Neural cell (in vitro differentiated cells): ENCODE measurements at regions not wholly inside any gene's neighbourhood (a gene's known extent, or its start where the extent isn't known, plus 50 kb on each side); places are given as distances from the start of the nearest gene placed in this dataset.

Experiments
- H2AFZ ChIP-seq: fragments of 200-600, 300-800 bp; sonication (generic), shearing (Covaris generic); 2 replicates; pipeline ENCODE4 v1.6.0; 2014; ENCODE audit warnings: low read depth, mild to moderate bottlenecking, antibody characterized with exemption, low read length, moderate library complexity
- H3F3A ChIP-seq: fragments of 200-600 bp; shearing (Covaris generic); 2 replicates; pipeline ENCODE4 v1.6.1; 2016; ENCODE audit warnings: mild to moderate bottlenecking, moderate library complexity, mixed read lengths, antibody characterized with exemption, low read length; ENCODE audit not compliant: insufficient read depth, poor library complexity, severe bottlenecking
- H3K27ac ChIP-seq: fragments of 200-600, 300-800 bp; sonication (generic), shearing (Covaris generic); 2 replicates; pipeline ENCODE4 v1.5.1; 2014; ENCODE audit warnings: mild to moderate bottlenecking, low read length, moderate library complexity
- H3K27me3 ChIP-seq: fragments of 300-800, 200-600 bp; sonication (generic), shearing (Covaris generic); 2 replicates; pipeline ENCODE4 v1.6.0; 2014; ENCODE audit warnings: mild to moderate bottlenecking, low read depth, low read length, moderate library complexity; ENCODE audit not compliant: insufficient read depth
- H3K36me3 ChIP-seq: fragments of 300-800, 200-600 bp; sonication (generic), shearing (Covaris generic); 2 replicates; pipeline ENCODE4 v1.5.1; 2014; ENCODE audit warnings: mild to moderate bottlenecking, antibody characterized with exemption, low read length, moderate library complexity; ENCODE audit not compliant: insufficient read depth
- H3K4me2 ChIP-seq: fragments of 300-800, 200-600 bp; sonication (generic), shearing (Covaris generic); 2 replicates; pipeline ENCODE4 v1.6.0; 2014; ENCODE audit warnings: mild to moderate bottlenecking, low read length
- H3K4me3 ChIP-seq: fragments of 300-800, 200-600 bp; sonication (generic), shearing (Covaris generic); 2 replicates; pipeline ENCODE4 v1.5.1; 2014; ENCODE audit warnings: mild to moderate bottlenecking, low read length, moderate library complexity
- H3K79me2 ChIP-seq: fragments of 200-600 bp; shearing (Covaris generic); replicated peaks from 2 replicates; pipeline ENCODE4 v1.6.0; 2014; ENCODE audit warnings: mild to moderate bottlenecking, low read length, moderate library complexity; ENCODE audit not compliant: insufficient read depth
- H3K9ac ChIP-seq: fragments of 300-800, 200-600 bp; sonication (generic), shearing (Covaris generic); 2 replicates; pipeline ENCODE4 v1.6.1; 2016; ENCODE audit warnings: mild to moderate bottlenecking, low read length, mixed read lengths
- H3K9me2 ChIP-seq: fragments of 200-600 bp; shearing (Covaris generic); 2 replicates; pipeline ENCODE4 v1.6.1; 2016; ENCODE audit warnings: mild to moderate bottlenecking, low read length, mixed read lengths; ENCODE audit not compliant: insufficient read depth
- H3K9me3 ChIP-seq: fragments of 200-600, 300-800 bp; sonication (generic), shearing (Covaris generic); 2 replicates; pipeline ENCODE4 v1.6.1; 2016; ENCODE audit warnings: mild to moderate bottlenecking, mixed run types, low read length, moderate library complexity, mixed read lengths
- H4K20me1 ChIP-seq: fragments of 200-600 bp; shearing (Covaris generic); 2 replicates; pipeline ENCODE4 v1.6.1; 2016; ENCODE audit warnings: mild to moderate bottlenecking, mixed run types; ENCODE audit not compliant: insufficient read depth
- EP300 ChIP-seq: fragments of 450-650 bp; conservative IDR thresholded peaks from 2 replicates; pipeline ENCODE4 v1.6.1; 2014; ENCODE audit warnings: antibody characterized with exemption, mild to moderate bottlenecking, moderate library complexity; ENCODE audit not compliant: poor library complexity, severe bottlenecking
- EZH2 ChIP-seq: fragments of 200-600, 300-800 bp; shearing (Covaris generic), sonication (generic); IDR thresholded peaks from 2 replicates; pipeline ENCODE4 v1.6.1; 2014; ENCODE audit warnings: antibody characterized with exemption, low read length, borderline replicate concordance, mild to moderate bottlenecking; ENCODE audit not compliant: insufficient read depth, poor library complexity, severe bottlenecking
- MXI1 ChIP-seq: fragments of 450-650 bp; conservative IDR thresholded peaks from 2 replicates; pipeline ENCODE4 v1.6.1; 2014; ENCODE audit warnings: antibody characterized with exemption, mild to moderate bottlenecking; ENCODE audit not compliant: poor library complexity, severe bottlenecking
- POLR2AphosphoS5 ChIP-seq: IDR thresholded peaks from 2 replicates; pipeline ENCODE4 v1.6.1; 2012
- RAD21 ChIP-seq: fragments of 450-650 bp; conservative IDR thresholded peaks from 2 replicates; pipeline ENCODE4 v1.6.1; 2014; ENCODE audit warnings: antibody characterized with exemption, mild to moderate bottlenecking, moderate library complexity
- SMC3 ChIP-seq: fragments of 450-650 bp; conservative IDR thresholded peaks from 2 replicates; pipeline ENCODE4 v1.6.1; 2014; ENCODE audit warnings: antibody characterized with exemption, mild to moderate bottlenecking, moderate library complexity; ENCODE audit not compliant: poor library complexity
- TAF1 ChIP-seq: IDR thresholded peaks from 2 replicates; pipeline ENCODE4 v1.6.1; 2012; ENCODE audit warnings: low read depth
- TF ChIP-seq, protein P1 (sequence below): fragments of 450-650 bp; IDR thresholded peaks from 2 replicates; pipeline ENCODE4 v1.5.1; 2014; ENCODE audit warnings: antibody characterized with exemption, mild to moderate bottlenecking, moderate library complexity; ENCODE audit not compliant: poor library complexity, severe bottlenecking
- TF ChIP-seq, protein P2 (sequence below): IDR thresholded peaks from 2 replicates; pipeline ENCODE4 v1.6.1; 2012; ENCODE audit warnings: borderline replicate concordance

DNA sequence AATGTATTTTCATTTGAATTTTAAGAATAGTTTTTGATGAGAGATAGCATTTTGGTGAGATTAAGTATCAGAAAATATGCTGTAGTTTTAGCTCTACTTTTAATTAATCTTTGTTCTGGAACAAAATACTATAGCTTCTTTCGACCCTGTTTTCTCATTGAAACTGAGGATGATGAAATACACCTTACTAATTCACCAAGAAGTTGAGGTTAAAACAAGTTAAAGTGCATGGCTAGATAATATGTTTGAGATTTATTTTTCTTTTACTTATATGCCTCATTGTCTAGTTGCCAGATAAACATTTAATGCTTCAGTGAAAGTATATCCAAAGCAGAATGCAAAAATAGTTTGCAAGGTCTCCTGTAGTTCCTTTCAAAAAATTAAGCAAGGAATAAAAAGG is 140.1 kb upstream of the KCNN2 start:
- TF ChIP-seq SMC3: no peak
- TF ChIP-seq MXI1: no peak
- TF ChIP-seq, protein P1, sequence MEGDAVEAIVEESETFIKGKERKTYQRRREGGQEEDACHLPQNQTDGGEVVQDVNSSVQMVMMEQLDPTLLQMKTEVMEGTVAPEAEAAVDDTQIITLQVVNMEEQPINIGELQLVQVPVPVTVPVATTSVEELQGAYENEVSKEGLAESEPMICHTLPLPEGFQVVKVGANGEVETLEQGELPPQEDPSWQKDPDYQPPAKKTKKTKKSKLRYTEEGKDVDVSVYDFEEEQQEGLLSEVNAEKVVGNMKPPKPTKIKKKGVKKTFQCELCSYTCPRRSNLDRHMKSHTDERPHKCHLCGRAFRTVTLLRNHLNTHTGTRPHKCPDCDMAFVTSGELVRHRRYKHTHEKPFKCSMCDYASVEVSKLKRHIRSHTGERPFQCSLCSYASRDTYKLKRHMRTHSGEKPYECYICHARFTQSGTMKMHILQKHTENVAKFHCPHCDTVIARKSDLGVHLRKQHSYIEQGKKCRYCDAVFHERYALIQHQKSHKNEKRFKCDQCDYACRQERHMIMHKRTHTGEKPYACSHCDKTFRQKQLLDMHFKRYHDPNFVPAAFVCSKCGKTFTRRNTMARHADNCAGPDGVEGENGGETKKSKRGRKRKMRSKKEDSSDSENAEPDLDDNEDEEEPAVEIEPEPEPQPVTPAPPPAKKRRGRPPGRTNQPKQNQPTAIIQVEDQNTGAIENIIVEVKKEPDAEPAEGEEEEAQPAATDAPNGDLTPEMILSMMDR: no peak
- TF ChIP-seq EZH2: no peak
- TF ChIP-seq, protein P2, sequence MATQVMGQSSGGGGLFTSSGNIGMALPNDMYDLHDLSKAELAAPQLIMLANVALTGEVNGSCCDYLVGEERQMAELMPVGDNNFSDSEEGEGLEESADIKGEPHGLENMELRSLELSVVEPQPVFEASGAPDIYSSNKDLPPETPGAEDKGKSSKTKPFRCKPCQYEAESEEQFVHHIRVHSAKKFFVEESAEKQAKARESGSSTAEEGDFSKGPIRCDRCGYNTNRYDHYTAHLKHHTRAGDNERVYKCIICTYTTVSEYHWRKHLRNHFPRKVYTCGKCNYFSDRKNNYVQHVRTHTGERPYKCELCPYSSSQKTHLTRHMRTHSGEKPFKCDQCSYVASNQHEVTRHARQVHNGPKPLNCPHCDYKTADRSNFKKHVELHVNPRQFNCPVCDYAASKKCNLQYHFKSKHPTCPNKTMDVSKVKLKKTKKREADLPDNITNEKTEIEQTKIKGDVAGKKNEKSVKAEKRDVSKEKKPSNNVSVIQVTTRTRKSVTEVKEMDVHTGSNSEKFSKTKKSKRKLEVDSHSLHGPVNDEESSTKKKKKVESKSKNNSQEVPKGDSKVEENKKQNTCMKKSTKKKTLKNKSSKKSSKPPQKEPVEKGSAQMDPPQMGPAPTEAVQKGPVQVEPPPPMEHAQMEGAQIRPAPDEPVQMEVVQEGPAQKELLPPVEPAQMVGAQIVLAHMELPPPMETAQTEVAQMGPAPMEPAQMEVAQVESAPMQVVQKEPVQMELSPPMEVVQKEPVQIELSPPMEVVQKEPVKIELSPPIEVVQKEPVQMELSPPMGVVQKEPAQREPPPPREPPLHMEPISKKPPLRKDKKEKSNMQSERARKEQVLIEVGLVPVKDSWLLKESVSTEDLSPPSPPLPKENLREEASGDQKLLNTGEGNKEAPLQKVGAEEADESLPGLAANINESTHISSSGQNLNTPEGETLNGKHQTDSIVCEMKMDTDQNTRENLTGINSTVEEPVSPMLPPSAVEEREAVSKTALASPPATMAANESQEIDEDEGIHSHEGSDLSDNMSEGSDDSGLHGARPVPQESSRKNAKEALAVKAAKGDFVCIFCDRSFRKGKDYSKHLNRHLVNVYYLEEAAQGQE: no peak
- TF ChIP-seq TAF1: no peak
- no peak for TF ChIP-seq RAD21
- no peak for TF ChIP-seq POLR2AphosphoS5
- no peak for TF ChIP-seq EP300
- Histone ChIP-seq H3K9me3 (no peaks in the 10 kb centered on the region), H3K4me2 (no peak overlapping the region)

DNA sequence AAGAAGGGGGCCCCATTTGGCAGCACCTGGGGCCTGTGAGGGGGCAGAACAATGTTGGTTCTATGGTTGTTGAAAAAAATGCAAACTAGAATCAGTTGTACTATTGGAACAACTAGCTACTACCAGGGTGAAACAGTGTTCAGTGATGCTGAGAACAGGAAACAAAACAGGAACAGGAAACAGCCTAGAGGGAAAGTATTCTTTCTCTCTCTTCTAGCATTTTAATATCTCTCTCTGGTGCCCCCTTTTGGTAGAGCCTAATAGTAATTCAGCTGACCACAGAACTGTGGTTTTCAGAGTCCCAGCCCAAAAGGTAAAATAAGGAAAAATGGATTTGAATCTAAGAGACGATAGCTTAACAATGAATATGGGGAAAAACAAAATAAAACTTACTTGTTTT is 138.0 kb upstream of the KCNN2 start:
- Histone ChIP-seq H3K9ac (no peak overlapping the region), H3K27ac (no peak overlapping the region), H3F3A (no peaks in the 10 kb centered on the region), H3K27me3 (no peaks in the 10 kb centered on the region), H3K9me2 (no peaks in the 10 kb centered on the region), H3K36me3 (no peaks in the 10 kb centered on the region), H3K9me3 (no peaks in the 10 kb centered on the region), H3K4me3 (no peak overlapping the region), H2AFZ (no peak overlapping the region), H4K20me1 (no peaks in the 10 kb centered on the region), H3K79me2 (no peaks in the 10 kb centered on the region), H3K4me2 (no peak overlapping the region)
- TF ChIP-seq TAF1: no peak
- TF ChIP-seq, protein P1: no peak
- TF ChIP-seq EZH2: no peak
- no peak for TF ChIP-seq SMC3
- TF ChIP-seq, protein P2: no peak
- no peak for TF ChIP-seq POLR2AphosphoS5
- no peak for TF ChIP-seq EP300
- no peak for TF ChIP-seq RAD21
- TF ChIP-seq MXI1: no peak

More for the DNA sequence above, 140.1 kb upstream of the KCNN2 start:
- no peaks in the 10 kb centered on the region for H3K27me3 ChIP-seq
- no peaks in the 10 kb centered on the region for H3F3A ChIP-seq
- H3K9me2 ChIP-seq: no peaks in the 10 kb centered on the region
- no peak overlapping the region for H3K27ac ChIP-seq
- no peak overlapping the region for H3K4me3 ChIP-seq
- H4K20me1 ChIP-seq: no peaks in the 10 kb centered on the region
- H3K79me2 ChIP-seq: no peaks in the 10 kb centered on the region
- no peaks in the 10 kb centered on the region for H3K36me3 ChIP-seq
- H3K9ac ChIP-seq: no peak overlapping the region
- no peak overlapping the region for H2AFZ ChIP-seq
